ENCODE measurements at regions not wholly inside any gene's neighbourhood (a gene's known extent, or its start where the extent isn't known, plus 50 kb on each side); places are given as distances from the start of the nearest gene placed in this dataset.

- H3K4me1 ChIP-seq (ENCODE audit: control insufficient read depth, insufficient read depth, low read length), result no peaks in the 10 kb centered on the region
- ATAC-seq (no peak), DNase-seq (ENCODE audit: low read depth, low spot score) (no peak)
- no TSS peak for BruUV-seq (replicated peaks)
- H3K4me3 ChIP-seq (ENCODE audit: low read depth in 2 of 2, low read length in 2 of 2), result no peak overlapping the region
- intact Hi-C loops (cut with micrococcal nuclease; ENCODE audit: unreplicated experiment), result no loop called here
- H3K9me3 ChIP-seq (ENCODE audit: control insufficient read depth, insufficient read depth, low read depth, low read length), result no peaks in the 10 kb centered on the region
- in situ Hi-C loops (cut with HindIII; ENCODE audit: low pct_unique_long_range_greater_than_20kb, low sequenced_read_pairs), result no loop called here
- no peak for TF ChIP-seq POLR2AphosphoS5 (IDR thresholded peaks at IDR 0.05; ENCODE audit: low read depth, low read length)
- TF ChIP-seq CTCF (IDR thresholded peaks at IDR 0.05), result no peak
- TF ChIP-seq REST (IDR thresholded peaks at IDR 0.05; ENCODE audit: insufficient read depth in 1 of 2, low read depth in 2 of 2, low read length in 1 of 2), result no peak
- TF ChIP-seq TCF7L2 (IDR thresholded peaks at IDR 0.05; ENCODE audit: low read depth, low read length), result no peak
- no peak for TF ChIP-seq SIN3A (IDR thresholded peaks at IDR 0.05; ENCODE audit: borderline replicate concordance, insufficient read depth, low read depth, low read length)
- ChIA-PET POLR2A (no interaction called here), CTCF (no interaction called here)
- H3K27ac ChIP-seq (ENCODE audit: low read length), result no peak overlapping the region
- no peaks in the 10 kb centered on the region for H3K27me3 ChIP-seq (ENCODE audit: control insufficient read depth, insufficient read depth, low read length)
- H3K36me3 ChIP-seq (ENCODE audit: control insufficient read depth, insufficient read depth, low read length), result no peaks in the 10 kb centered on the region
These were observed 544.8 kb upstream of the ADGRL4 start for GRCh38 chr1:79551321-79551720.

GRCh38 chr1:79550402-79550801 is 543.9 kb upstream of the ADGRL4 start:
- Histone ChIP-seq H3K4me3 (ENCODE audit: low read depth in 2 of 2, low read length in 2 of 2) (no peak overlapping the region), H3K9me3 (ENCODE audit: control insufficient read depth, insufficient read depth, low read depth, low read length) (no peaks in the 10 kb centered on the region), H3K27me3 (ENCODE audit: control insufficient read depth, insufficient read depth, low read length) (no peaks in the 10 kb centered on the region), H3K36me3 (ENCODE audit: control insufficient read depth, insufficient read depth, low read length) (no peaks in the 10 kb centered on the region), H3K27ac (ENCODE audit: low read length) (no peak overlapping the region), H3K4me1 (ENCODE audit: control insufficient read depth, insufficient read depth, low read length) (no peaks in the 10 kb centered on the region)
- no TSS peak for BruUV-seq (replicated peaks)
- no peak for ATAC-seq
- DNase-seq (ENCODE audit: low read depth, low spot score), result no peak
- ChIA-PET POLR2A (no interaction called here), CTCF (no interaction called here)
- no peak for TF ChIP-seq REST (IDR thresholded peaks at IDR 0.05; ENCODE audit: insufficient read depth in 1 of 2, low read depth in 2 of 2, low read length in 1 of 2)
- no peak for TF ChIP-seq SIN3A (IDR thresholded peaks at IDR 0.05; ENCODE audit: borderline replicate concordance, insufficient read depth, low read depth, low read length)
- TF ChIP-seq CTCF (IDR thresholded peaks at IDR 0.05), result no peak
- no peak for TF ChIP-seq POLR2AphosphoS5 (IDR thresholded peaks at IDR 0.05; ENCODE audit: low read depth, low read length)
- no peak for TF ChIP-seq TCF7L2 (IDR thresholded peaks at IDR 0.05; ENCODE audit: low read depth, low read length)
- in situ Hi-C loops (cut with HindIII; ENCODE audit: low pct_unique_long_range_greater_than_20kb, low sequenced_read_pairs), result no loop called here
- intact Hi-C loops (cut with micrococcal nuclease; ENCODE audit: unreplicated experiment), result no loop called here

All from Panc1 (cell line).